NCI-H2227 (cell line): ENCODE measurements at regions not wholly inside any gene's neighbourhood (a gene's known extent, or its start where the extent isn't known, plus 50 kb on each side); places are given as distances from the start of the nearest gene placed in this dataset.

ENCODE experiments used
- DNase-seq: peaks from one replicate; lab custom pipeline; 2025; ENCODE audit not compliant: unreplicated experiment; lab: John Stamatoyannopoulos, UW

GRCh38 chr15:68871507-68871906, 50.8 kb upstream of the ANP32A start:
- no peak for DNase-seq

DNA sequence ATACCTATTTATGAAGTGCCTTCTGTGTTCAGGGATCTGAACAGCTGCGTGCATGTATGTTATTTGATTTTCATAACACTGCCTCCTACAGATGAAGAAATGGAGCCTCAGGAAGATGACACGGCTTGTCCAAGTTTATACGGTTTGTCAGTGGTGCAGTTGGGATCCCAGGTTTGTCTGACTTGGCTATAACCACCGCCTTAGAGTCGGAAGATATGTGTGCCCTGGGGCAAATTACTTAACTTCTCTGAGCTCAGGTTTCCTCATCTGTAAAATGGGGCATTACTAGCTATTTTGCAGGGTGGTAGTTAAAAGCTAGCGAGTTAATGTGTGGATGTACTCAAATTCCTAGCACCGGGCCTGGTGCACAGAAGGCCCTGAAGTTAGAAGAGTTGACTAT, 54.1 kb upstream of the ANP32A start:
- DNase-seq: no peak

DNA sequence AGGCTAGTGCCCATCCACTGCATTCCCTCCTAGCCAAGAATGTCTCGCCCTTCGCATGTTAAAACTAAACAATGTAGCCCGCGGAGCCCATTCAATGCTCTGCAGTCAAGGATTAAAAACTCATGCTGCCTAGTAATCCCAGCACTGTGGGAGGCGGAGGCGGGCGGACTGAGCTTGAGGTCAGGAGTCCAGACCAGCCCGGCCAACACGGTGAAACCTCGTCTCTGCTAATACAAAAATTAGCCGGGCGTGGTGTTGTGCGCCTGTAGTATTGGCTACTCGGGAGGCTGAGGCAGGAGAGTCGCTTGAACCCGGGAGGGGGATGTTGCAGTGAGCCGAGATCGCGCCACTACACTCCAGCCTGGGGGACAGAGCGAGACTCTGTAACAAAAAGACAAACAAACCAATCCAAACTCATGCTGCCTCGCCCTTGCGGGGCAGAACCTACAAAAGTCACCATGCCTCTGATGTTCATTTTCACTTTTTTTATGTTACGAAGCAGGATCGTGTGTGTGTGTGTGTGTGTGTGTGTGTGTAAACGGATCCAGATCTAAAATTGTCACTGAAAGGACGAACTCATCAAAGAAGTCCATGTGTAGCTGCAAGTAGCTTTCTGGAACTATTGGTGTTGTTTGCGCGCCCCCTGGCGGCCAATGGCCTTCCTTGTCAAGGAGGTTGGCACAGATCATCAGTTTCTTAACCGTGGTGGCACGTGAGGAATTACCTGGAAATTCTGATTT, 54.8 kb upstream of the SPESP1 start:
- peak; percentile 88 for DNase-seq

DNA sequence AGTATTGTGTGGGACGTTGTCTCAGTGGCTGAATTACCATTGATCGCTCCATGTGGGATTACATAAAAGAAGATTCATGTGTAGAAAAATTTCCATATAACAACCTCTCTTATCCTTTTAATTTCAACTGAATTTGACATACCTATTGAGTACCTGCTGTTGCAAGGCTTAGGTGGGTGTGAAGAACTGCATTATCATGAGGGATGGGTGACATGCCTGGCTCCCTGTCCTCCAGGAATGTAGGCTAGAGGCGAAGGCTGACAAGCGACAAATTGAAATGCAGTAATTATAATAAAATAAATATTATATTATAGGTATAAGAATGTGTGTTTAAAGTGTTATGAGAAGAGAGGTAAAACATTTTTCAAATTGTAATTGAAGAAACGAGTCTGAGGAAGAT, 52.7 kb upstream of the SPESP1 start:
- DNase-seq: no peak

DNA sequence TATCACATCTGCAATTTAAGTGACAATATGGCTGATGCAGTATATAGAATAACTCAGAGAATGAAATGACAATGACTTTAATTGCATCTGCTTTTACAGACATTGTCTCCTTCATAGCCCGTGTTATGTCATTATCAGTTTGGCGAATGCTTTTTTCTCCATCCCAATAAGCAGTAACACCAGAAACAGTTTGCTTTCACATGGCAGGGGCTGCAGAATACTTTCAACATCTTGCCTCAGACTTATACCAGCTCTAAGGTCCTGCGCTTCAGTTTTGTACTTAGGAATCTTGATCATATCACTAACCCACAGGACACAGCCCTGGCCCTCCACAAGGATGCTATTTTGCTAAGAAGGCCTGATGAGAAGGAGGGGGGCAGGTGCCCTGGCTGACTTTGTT, 49.9 kb upstream of the SPESP1 start:
- DNase-seq: no peak
